ENCODE measurements at regions not wholly inside any gene's neighbourhood (a gene's known extent, or its start where the extent isn't known, plus 50 kb on each side); places are given as distances from the start of the nearest gene placed in this dataset.

DNA sequence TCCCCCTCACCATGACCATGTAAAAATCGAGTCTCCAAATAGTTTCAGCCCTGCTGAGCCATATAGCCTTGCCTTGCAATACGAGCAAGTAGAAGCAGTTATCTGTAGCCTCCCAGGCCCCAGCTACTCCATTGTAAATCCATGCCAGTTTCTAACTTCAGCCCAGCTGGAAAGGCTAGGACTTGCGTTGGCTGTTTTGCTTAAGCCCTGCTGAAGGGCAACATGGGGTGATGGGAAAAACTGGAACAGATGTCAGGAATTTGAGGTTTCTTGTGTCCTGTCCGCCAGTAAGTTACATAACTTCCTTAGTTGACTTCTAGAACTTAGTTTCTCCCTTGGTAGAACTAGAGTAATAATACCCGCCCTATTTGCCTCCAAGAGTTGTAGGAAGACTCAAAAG lies 216.0 kb upstream of the SERP2 start:
- TF ChIP-seq, protein P1, sequence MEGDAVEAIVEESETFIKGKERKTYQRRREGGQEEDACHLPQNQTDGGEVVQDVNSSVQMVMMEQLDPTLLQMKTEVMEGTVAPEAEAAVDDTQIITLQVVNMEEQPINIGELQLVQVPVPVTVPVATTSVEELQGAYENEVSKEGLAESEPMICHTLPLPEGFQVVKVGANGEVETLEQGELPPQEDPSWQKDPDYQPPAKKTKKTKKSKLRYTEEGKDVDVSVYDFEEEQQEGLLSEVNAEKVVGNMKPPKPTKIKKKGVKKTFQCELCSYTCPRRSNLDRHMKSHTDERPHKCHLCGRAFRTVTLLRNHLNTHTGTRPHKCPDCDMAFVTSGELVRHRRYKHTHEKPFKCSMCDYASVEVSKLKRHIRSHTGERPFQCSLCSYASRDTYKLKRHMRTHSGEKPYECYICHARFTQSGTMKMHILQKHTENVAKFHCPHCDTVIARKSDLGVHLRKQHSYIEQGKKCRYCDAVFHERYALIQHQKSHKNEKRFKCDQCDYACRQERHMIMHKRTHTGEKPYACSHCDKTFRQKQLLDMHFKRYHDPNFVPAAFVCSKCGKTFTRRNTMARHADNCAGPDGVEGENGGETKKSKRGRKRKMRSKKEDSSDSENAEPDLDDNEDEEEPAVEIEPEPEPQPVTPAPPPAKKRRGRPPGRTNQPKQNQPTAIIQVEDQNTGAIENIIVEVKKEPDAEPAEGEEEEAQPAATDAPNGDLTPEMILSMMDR (IDR thresholded peaks at IDR 0.05) = no peak
- no peak for TF ChIP-seq POLR2AphosphoS5 (IDR thresholded peaks at IDR 0.05)

Measured in transverse colon (tissue), 4 donors.